COR-L47 (cell line): ENCODE measurements at regions not wholly inside any gene's neighbourhood (a gene's known extent, or its start where the extent isn't known, plus 50 kb on each side); places are given as distances from the start of the nearest gene placed in this dataset.
A peak's percentile ranks its signal among the peaks of the same experiment; 100 is the strongest.

ENCODE experiments used
- DNase-seq: peaks from one replicate; lab custom pipeline; 2025; lab: John Stamatoyannopoulos, UW

DNA sequence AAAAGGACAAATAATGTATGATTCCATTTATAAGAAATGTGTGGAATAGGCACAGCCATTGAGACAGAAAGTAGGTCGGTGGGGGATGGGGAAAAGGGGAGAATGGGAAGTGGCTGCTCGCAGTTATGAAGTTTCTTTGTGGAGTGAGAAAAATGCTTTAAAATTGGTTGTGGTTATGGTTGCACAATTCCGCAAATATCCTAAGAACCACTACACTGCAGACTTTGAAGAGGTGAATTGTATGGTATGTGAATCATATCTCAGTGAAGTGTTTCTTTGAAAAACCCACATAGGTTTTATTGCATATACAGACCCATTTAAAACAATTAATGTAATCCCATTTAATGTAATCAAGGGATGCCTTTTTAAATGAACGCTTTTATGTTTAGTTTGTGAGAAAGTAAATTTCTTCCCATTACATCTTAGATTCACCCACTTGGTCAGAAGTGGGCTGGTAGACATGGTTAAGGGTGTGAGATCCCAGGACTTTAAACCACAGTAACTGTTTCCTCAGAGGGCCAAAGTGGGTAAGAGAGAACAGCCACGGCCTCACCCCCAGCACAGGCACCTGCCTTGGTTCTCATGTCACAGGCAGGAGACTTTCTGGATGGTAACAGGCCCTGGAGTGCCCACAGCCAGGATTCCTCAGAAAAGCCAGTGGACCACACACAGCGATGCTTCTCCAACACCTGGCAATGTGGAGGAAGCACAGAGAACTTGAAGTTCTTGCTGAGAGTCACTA is 119.3 kb upstream of the GJB6 start:
- no peak for DNase-seq

DNA sequence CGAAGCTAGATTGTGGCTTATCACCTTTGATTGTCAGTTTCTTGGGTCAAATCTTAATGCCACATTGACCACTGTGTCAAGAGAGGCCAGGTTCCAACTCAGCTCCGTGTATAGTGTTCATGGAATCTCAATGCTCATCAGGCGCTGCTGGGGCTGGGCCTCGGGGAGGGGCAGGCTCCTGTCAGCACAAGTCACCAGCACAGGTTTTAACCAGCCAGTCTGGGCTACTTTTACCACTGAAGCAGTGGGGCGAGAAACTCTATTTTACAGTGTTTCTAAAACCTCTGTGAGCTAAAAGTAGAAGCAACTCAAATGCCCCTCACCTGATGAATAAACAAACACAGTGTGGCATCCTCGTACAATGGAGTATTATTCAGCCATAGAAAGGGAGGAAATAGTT is 118.7 kb upstream of the GJB6 start:
- DNase-seq = no peak

DNA sequence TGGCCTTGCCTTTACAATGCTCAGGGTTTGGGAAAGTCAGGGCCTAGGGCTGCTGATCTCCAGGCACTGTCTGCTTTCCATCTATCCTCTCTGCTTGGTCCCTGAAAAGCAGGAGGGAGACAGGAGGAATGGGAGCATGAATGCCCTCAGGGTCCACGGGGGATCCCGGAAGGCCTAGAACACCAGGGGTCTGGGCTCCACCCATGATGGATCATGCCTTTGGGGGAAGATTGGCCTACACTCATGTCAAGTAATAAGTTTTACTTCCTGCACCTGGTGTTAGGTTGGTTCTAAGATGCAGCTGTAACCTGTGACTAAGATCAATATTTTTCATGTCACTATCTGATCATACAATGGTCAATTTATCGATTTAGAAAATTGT is 118.3 kb upstream of the GJB6 start:
- no peak for DNase-seq

DNA sequence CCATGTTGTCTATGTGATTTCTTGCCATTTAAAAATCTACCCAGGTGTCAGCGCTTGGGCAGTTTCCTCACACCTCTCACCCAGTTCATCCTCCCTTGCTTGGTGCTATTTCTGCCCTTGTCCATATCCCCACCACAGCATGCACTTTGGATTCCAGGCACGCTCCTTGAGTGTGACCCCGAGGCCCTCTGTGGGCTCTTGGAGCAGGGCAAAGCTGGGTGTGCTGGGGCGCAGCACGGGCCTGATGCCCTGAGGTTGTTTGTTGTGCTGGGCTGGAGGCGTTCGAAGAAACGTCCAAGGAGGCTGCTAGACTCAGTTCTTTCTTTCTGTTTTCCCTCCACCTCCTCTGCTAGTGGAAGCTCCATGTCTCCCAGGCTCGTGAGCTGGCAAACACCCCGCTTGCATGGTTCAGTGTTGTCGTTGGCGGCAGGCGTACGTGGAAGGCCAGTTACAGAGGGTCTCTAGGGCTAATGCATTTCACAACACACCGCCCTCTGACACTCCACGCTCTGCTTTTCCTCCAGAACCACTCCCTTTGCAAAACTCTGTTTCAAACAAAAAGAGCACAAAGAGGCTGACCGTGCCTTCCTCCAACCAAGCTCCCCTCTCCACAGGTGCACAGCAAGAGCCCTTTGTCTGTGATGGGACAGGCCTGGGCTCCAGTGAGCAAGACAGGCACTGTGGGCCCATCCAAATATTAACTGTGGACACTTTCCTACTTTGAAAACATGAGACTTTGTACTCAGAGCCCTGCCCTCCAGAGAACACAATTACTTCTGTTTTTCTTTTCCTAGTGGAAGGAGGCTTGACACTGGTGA is 117.7 kb upstream of the GJB6 start:
- DNase-seq = no peak

DNA sequence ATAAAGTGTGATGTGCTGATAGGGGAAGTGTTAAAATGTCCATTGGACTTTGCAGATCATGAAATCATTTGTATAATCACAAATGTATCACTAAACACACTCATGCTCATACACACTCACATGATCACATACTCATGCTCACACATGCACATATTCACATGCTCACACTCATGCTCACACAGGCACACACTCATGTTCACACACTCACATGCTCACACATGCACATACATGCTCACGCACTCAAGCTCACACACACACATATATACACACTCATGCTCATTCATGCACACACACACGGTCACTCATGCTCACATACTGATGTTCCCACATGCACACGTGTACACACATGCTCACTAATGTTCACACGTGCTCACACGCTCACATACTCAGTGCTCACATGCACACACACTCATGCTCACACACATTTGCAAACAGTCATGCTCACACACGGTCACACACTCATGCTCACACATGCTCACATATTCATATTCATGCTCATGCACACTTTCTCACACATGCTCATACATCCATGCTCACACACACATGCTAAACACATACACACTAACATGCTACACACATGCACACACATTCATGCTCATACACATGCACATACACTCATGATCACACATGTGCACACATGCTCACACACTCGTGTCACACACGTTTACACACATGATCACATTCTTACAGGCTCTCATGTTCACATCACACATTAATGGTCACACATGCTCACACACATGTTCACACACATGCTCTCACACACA is 116.7 kb upstream of the GJB6 start:
- DNase-seq = no peak

DNA sequence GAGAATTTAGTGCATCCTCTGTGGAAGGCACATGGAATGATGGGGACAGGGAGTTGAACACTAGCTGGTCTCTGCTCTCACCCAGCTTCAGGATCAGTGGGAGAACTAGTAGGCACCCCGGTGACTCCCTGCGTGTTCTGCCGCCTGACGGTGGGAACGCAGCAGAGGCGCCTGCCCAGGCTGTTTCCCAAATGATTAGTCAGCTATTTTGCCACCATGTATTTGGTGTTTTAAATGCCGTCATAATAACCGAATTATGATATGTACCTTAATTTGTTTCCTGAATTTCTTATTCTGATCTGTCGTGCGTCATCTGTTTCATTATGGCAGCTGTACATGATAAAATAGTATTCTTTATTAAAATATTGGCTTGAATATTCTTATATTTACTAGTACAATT is 115.9 kb upstream of the GJB6 start:
- DNase-seq = no peak

DNA sequence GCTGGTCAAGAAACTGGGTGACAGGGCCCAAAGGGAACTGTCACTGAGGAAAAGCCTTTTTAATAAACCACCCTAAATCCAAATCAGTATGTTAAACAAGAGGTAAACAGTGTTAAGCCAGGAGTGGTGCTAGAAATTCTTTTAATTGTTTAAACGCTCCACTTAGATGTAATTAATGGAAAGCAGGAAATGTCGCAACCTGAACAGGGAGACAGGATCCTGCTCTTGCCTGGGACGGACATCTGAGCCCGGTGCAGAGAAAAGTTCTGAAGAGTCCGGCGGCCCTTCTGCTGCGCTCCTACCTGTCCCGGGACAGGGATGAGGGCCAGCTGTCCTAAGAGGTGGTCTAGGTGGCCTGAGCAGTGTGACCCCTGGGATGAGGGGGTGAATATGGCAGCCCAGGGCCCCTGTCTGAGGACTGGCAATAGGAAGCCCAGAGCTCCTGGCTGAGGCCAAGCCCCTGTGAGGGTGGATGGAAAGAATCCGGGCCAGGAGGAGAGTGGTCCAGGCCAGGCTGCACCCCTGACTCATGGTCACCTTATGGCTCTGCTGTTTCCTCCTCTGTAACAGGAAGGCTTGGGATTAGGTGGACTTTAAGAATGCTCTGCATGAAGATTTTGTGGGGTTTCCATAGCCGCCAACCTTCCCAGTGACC is 112.8 kb upstream of the GJB6 start:
- no peak for DNase-seq

DNA sequence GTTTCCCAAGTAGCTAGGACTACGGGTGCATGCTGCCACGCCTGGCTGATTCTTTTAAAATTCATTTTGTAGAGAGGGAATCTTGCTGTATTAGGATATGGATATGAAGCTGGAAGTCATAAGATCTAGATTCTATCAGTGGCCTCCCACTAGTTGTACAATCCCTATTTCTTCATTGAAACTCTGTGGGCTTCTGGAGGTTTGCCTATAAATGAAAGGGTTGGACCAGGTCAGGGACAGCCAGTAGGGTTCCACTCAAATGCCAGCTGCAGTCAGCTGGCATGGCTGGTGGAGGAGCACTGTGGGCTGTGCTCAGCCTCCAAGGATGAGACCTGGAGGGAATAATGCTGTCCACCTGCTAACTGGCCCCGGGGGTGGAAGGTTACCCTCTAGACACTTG is 110.2 kb upstream of the GJB6 start:
- no peak for DNase-seq

DNA sequence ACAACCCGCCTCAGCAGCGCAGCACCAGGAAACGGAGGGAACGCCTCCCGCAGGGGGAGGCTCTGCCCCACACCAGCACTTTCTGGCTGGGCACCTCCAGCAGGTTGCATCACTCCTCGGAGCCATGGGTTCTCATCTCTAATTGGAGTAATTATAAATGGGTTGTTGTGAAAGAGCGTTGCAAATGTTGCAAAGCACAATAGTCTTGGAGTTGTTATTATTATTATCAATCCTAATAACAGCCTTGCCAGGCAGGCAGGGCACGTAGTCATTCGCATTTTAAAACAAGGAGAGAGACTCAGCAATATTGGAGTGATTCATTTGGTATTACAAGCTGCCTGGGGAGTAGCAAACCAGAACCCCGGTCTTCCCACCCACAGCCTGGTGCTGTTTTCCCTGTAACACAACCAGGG is 108.6 kb upstream of the GJB6 start:
- DNase-seq = peak; percentile 15

DNA sequence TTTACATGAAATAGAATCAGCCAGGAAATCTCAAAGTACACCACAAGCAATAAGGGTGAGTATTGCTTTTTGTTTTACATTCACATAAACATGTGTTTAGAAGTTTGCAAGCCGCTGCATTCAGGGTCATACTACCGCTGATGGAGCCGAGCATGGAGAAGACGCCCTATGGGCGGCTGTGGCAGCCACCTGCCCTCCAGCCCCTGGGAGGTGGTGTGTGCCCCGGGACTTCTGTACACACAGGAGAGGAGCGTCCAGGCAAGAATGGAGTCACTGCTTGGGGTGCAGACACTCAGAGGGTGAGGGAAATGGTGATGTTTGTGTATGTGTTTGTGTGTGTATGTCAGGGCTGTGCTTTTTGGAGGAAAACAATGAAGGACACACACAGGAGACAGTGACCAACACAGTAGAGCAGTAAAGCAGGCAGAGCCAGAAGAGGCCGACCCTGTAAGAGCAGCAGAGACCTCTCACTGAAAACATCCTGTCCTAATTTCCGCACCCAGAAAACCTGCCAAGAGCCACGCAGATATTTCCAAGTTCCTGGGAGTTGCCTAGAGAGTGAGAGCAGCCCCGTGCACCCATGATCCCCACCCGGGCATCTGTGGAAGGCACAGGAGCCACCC is 108.1 kb upstream of the GJB6 start:
- DNase-seq = no peak

DNA sequence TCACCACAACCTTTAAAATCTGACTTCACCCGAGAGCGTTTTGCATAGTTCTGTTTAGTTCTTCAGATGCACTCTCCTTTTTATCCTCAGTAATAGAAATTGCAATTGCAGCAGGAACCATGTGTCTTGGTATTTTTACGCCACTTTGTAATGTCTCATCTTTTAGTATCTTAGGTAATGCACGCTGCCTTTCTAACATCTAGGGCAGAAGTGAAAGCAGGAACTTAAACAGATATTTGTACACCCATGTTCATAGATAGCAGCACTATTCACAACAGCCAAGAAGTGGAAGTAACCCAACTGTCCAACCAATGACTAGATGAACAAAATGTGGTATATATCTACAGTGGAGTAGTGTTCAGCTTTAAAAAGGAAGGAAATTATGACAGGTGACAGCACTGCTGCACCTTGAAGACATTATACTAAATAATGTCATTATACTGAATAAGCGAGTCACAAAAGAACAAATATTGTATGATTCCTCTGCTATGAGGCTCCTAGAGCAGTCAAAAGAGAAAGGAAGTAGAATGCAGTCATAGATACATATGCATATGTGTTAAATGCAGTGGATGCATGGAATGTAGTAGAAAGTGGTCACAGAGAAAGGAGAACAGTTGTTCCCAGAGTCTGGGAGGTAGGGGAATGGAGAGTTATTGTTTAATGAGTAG is 105.9 kb upstream of the GJB6 start:
- no peak for DNase-seq

DNA sequence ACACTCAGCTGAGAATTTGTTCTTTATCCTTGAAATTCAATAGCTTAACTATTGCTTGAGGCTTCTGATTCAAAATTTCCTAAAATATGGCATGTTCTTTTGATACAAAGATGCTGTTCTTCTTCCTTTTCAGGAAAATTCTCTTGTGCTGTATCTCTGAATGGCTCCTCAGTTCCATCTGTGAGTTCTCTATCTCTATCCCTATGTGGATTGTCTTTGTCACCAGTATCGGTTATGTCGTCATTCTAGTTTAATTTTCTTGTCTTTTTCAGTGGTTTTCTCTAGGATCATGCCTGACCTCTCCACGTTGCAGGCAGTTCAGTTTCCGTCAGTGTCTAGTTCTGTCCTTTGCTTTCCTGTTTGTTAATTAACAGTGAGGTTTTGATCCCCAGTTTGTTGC is 104.6 kb upstream of the GJB6 start:
- no peak for DNase-seq

DNA sequence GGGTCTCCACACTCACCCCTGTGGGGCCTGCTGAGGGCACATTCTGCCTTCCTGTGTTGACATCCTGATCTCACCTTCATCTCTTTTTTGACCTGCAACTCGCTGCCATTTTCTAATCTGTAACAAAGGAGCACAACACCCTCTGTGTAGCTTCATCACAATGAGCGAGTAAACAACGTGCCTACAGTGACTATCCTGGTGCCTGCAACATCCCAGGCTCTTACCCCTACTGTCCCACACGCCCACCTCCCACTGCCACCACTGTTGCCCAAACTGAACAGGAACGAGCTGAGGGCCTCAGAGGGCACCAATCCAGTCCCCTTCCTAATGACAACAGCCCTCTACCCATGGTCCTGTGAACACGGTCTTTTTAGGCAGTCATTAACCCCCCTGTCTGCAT is 102.2 kb upstream of the GJB6 start:
- DNase-seq = no peak

DNA sequence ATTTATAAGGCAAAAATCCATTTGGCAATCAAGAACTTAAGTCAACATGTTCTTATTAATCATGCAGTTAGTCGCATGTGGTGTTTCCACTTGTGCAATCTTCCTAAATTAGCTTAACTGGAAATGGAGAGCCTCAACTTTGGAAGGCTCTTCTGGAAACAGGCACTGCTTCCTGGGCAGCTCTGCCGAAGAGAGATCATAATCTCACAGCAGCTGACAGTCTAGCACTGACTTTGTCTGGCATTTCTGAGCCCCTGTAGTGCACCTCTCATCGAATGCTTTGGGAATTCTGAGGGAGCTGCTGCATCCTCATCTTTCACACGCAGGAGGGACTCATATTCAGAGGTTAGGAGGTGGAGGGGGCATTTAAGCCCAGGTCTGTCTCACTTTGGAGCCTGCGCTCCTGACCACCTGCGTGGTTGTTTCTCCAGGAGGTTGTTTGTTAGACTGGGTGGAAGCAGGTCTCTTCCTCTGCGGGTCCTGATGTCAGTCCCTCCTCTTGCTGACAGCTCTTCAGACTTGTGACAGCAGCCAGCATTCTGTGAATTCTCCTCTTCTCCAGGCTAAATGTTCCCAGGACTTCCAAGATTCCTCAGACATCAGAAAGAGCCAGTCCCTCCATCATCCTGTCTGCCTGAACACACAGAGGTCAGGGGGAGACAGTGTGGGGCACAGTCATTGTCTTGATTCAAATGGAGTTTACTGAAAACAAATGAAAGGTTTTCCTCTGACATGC is 100.4 kb upstream of the GJB6 start:
- no peak for DNase-seq

DNA sequence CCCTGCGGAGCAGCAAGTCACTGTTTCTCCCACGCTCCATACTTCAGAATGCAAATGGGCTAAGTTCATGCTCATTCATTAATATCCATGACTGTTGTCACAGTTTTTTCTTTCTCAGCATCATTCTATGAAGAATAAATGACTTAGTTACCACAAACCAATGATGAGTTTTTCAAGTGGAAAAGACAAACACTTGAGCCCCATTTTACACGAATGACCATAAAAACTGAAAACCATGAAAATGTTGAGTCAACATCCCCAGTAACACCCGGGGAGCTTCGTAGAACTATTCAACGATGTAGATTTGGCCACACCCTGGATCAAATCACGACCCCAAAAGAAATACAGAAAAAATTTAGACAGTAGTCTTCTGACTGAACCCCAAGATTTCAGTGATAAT is 99.8 kb upstream of the GJB6 start:
- no peak for DNase-seq

DNA sequence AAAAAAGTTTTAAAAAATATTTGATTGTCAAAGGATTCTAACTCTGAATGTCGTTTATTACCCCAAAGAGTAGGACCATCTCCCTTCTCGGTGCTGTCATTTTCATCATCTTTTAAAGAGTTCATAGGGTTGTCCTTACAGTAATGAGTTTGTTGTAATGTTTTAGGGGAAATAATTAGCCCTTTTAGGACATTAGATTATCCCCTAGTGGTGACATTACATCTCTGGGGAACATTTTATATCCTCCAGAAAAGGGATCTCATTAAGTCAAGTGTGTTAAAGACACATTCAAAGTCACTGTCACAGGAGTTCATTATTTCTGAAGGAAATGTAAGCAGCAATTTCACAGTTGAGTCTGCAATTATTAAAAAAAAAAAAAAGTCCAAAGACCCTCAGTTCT is 99.3 kb upstream of the GJB6 start:
- no peak for DNase-seq

DNA sequence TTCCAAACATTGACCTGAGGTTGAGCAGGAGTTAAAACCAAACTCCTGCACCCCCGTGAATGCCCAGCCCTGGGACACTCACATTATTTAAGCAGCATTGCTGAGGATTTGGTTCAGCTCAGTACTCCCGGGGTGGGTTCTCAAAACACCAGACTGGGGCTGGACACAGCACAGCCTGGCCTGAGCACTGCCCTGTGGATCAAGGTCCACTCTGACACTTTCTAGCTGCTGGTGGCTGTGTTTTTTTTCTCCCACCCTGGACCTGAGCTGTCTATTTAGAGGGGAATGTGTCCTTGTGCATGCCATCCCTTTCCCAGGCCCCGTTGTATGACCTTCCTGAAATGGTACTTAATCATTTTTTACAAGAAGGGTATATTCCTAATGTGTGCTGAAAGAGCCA is 94.7 kb upstream of the GJB6 start:
- DNase-seq = no peak

DNA sequence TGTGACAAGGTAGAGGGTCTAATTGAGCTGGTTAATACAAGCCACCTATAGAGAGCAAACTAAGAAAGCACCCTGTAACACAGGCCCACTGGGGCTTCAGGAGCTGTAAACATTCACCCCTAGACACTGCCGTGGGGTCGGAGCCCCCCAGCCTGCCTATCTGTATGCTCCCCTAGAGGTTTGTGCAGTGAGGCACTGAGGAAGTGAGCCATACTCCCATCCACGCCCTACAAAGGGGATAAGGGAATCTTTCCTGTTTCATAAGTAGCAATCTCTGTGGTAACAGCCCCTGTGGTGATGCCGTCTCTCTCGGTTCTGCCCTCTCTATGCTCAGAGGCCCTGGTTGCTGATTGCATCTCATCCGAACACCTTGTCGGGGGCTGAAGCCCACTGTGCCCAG is 94.2 kb upstream of the GJB6 start:
- DNase-seq = no peak

DNA sequence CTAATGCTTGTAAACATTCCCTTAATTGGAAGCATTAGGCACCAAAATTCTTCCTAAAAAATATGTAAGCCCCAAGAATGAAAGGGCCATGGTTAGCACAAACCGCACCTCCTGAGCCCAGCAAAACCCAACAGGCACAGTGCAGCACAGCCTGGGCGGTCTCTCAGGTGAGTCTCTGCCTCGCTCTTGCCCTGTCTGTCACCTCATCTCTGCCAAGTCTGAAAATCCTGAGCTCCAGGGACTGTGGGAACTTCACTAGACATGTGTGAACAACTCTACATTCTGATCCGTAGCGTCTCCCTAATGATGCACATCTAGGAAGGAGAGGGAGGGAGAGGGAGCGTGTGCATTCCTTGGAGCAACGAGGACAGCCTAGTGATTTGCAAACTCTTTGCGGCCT is 88.8 kb upstream of the GJB6 start:
- no peak for DNase-seq

DNA sequence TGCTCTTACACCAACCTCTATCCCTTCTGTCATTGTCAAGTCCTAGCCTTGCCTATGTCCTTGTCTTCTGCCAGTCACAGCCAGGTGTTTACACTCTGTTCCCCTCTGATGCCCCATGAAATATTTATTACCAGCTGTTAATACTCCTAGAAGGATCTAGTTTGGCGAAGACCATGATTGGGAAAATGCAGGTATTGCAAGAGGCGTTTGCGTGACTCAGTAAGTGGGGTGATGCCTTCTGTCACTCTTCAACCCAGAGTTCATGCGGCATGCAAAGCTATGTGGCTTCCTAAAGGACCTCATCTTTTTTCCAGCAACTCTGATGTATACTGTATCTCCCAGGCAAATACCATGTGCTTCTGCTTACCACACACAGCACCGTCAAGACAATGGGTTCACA is 81.8 kb upstream of the GJB6 start:
- no peak for DNase-seq

DNA sequence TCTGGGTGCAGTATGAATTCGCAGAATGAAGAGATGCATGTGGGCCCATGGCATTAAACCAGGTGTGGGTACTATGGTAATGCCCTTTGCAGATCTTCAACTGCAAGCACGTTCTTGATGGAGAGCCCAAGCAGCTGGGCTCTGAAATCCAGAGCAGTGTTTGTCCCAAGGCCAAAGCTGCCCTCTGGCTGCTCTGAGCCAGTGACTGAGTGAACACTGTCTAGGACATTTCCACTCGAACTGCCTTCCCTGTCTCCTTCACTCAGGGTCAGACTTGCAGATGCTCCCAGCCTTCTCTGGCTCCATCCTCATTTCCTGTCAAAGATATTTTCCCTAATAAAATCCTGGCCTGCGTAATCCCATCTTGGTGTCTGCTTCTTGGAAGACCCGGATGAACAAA is 80.2 kb upstream of the GJB6 start:
- no peak for DNase-seq
